HL-60 (cell line): ENCODE measurements at regions not wholly inside any gene's neighbourhood (a gene's known extent, or its start where the extent isn't known, plus 50 kb on each side); places are given as distances from the start of the nearest gene placed in this dataset.

Experiments
- CTCF ChIP-seq: IDR thresholded peaks from one replicate; pipeline ENCODE4 v1.5.1; 2011; ENCODE audit warnings: low read length, control low read depth, inconsistent platforms; ENCODE audit not compliant: insufficient read depth
- GABPA ChIP-seq: IDR thresholded peaks from 2 replicates; pipeline ENCODE4 v1.6.1; 2012; ENCODE audit warnings: low read depth

GRCh38 chr4:74858921-74859562 lies 64.7 kb upstream of the BTC start:
- TF ChIP-seq CTCF: no peak
- no peak for TF ChIP-seq GABPA
